Panc1 (cell line): ENCODE measurements at regions not wholly inside any gene's neighbourhood (a gene's known extent, or its start where the extent isn't known, plus 50 kb on each side); places are given as distances from the start of the nearest gene placed in this dataset.
"Not testable (repeated sequence)": the region's sequence is repeated elsewhere in the genome, so short reads cannot be mapped to it uniquely, and the experiment has no call there.

ENCODE experiments used
- CTCF ChIP-seq: fragments of 450-650 bp; IDR thresholded peaks from 2 replicates; pipeline ENCODE4 v1.5.1; 2017; ENCODE audit warnings: mild to moderate bottlenecking
- SIN3A ChIP-seq: IDR thresholded peaks from 2 replicates; pipeline ENCODE4 v1.6.1; 2012; ENCODE audit warnings: low read depth, mild to moderate bottlenecking, low read length, moderate library complexity, borderline replicate concordance; ENCODE audit not compliant: insufficient read depth

DNA sequence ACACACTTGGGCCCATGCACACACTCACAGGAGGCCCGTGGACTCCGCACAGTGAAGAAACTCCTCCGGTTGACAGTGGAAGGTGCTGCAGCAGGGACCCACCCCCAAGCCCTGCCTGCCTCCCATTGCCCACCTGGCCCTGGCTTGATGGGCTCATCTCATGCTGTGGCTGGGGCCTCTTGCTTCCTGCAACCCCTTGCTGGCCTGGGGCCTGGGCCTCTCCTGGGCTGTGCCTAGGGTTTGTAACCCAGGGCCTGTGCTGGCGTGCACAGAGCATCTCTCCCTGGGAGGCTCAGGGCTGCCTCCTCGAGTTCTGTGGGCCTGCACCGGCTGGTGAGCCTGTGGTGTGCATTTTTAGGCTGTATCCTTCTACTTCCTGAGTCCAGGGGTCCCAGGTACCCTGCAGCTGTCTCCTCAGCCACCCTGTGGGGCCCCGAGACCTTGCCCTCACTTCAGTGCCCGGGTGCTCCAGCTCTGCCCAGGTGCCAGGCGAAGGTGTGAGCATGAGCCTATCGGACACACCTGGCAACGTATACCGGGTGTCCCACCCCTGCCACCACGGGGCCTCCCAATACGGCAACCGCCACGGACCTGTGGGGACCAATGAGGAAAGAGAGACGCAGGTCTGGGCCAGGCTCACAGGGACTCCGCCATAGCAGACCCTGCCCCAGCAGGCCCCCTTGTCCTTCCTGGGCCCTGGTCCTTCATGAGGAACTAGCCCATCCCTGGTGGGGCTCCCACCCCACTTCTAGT, 158.3 kb upstream of the POTEB2 start:
- TF ChIP-seq CTCF, SIN3A: not testable (repeated sequence)
